ENCODE measurements at regions not wholly inside any gene's neighbourhood (a gene's known extent, or its start where the extent isn't known, plus 50 kb on each side); places are given as distances from the start of the nearest gene placed in this dataset.

GRCh38 chr5:164051745-164052144 is 546.3 kb downstream of the MAT2B start:
- TF ChIP-seq CTCF (IDR thresholded peaks at IDR 0.05), result no peak
- no peak for TF ChIP-seq POLR2A (IDR thresholded peaks at IDR 0.05)
